CD14-positive monocyte (primary cell): ENCODE measurements at regions not wholly inside any gene's neighbourhood (a gene's known extent, or its start where the extent isn't known, plus 50 kb on each side); places are given as distances from the start of the nearest gene placed in this dataset.

ENCODE experiments used
- DNase-seq, 3 donors: peaks; one replicate each; pipeline ENCODE4 v3.0.0-alpha.2; 2011 to 2022
- H2AFZ ChIP-seq: 2 replicates; pipeline ENCODE4 v1.6.0; 2012; ENCODE audit warnings: mild to moderate bottlenecking, low read depth, low read length, inconsistent platforms; ENCODE audit not compliant: insufficient read depth, poor library complexity, severe bottlenecking
- H3K27ac ChIP-seq, 2 donors: 1 replicate in 1 of 2; 2 replicates in 1 of 2; pipeline ENCODE4 v1.5.1; 2012 to 2013; ENCODE audit warnings: low read length in 2 of 2, control low read depth in 1 of 2, inconsistent platforms in 1 of 2, low read depth in 1 of 2, mild to moderate bottlenecking in 1 of 2
- H3K27me3 ChIP-seq, 2 donors: one replicate each; pipeline versions ENCODE4 v1.6.0 to v1.6.1; 2011 to 2013; ENCODE audit warnings: low read length in 2 of 2; ENCODE audit not compliant: control insufficient read depth in 2 of 2, insufficient read depth in 2 of 2
- H3K36me3 ChIP-seq, 2 donors: replicated peaks in 1 of 2; 1 replicate in 1 of 2; 2 replicates in 1 of 2; pipeline versions ENCODE4 v1.5.1 to v1.6.1; 2012 to 2013; ENCODE audit warnings: low read length in 2 of 2, control low read depth in 1 of 2, inconsistent platforms in 1 of 2, mild to moderate bottlenecking in 1 of 2; ENCODE audit not compliant: insufficient read depth in 2 of 2, control insufficient read depth in 1 of 2
- H3K4me1 ChIP-seq, 2 donors: 1 replicate in 1 of 2; 2 replicates in 1 of 2; pipeline versions ENCODE4 v1.5.1 to v1.6.1; 2012 to 2013; ENCODE audit warnings: low read length in 2 of 2, control low read depth in 1 of 2, inconsistent platforms in 1 of 2, mild to moderate bottlenecking in 1 of 2, moderate library complexity in 1 of 2; ENCODE audit not compliant: insufficient read depth in 2 of 2, control insufficient read depth in 1 of 2
- H3K4me2 ChIP-seq: replicated peaks from 2 replicates; pipeline ENCODE3; 2012; ENCODE audit warnings: low read length, moderate library complexity, mild to moderate bottlenecking; ENCODE audit not compliant: poor library complexity, severe bottlenecking; ENCODE audit errors: extremely low read depth
- H3K4me3 ChIP-seq, 3 experiments: fragments of 200-600 bp in 1 of 3; sonication (generic) in 1 of 3; replicated peaks in 1 of 3; 1 replicate in 2 of 3; 2 replicates in 1 of 3; pipeline ENCODE4 v1.5.1; 2011 to 2013; ENCODE audit warnings: low read length in 3 of 3, mild to moderate bottlenecking in 3 of 3, control low read depth in 2 of 3, low read depth in 2 of 3, inconsistent platforms in 1 of 3, moderate library complexity in 1 of 3
- H3K79me2 ChIP-seq: 2 replicates; pipeline ENCODE4 v1.6.0; 2012; ENCODE audit warnings: mild to moderate bottlenecking, control low read depth, inconsistent platforms, low read length, moderate library complexity; ENCODE audit not compliant: insufficient read depth
- H3K9ac ChIP-seq: 2 replicates; pipeline ENCODE4 v1.6.0; 2017; ENCODE audit warnings: low read length, mild to moderate bottlenecking; ENCODE audit not compliant: insufficient read depth, poor library complexity, severe bottlenecking
- H3K9me3 ChIP-seq, 2 donors: replicated peaks in 1 of 2; 1 replicate in 1 of 2; 2 replicates in 1 of 2; pipeline versions ENCODE4 v1.5.1 to v1.6.1; 2012 to 2013; ENCODE audit warnings: low read length in 2 of 2, control low read depth in 1 of 2; ENCODE audit not compliant: control insufficient read depth in 1 of 2, insufficient read depth in 1 of 2
- H4K20me1 ChIP-seq: 2 replicates; pipeline ENCODE4 v1.6.0; 2012; ENCODE audit warnings: mild to moderate bottlenecking, low read length, control low read depth, moderate library complexity; ENCODE audit not compliant: insufficient read depth
- H3K27ac Mint-ChIP-seq, 7 donors: one replicate each; pipeline ENCODE4 v1.8.0; 2020; ENCODE audit warnings: mild to moderate bottlenecking in 7 of 7, mixed read lengths in 7 of 7, moderate library complexity in 6 of 7, inconsistent platforms in 2 of 7
- H3K27me3 Mint-ChIP-seq, 3 donors: one replicate each; pipeline ENCODE4 v1.8.0; 2021 to 2022; ENCODE audit warnings: low read depth in 3 of 3, mild to moderate bottlenecking in 3 of 3, mixed read lengths in 3 of 3, moderate library complexity in 3 of 3, inconsistent platforms in 1 of 3
- H3K36me3 Mint-ChIP-seq, 2 donors: one replicate each; pipeline ENCODE4 v1.8.0; 2020; ENCODE audit warnings: mixed read lengths in 2 of 2, inconsistent platforms in 1 of 2, mild to moderate bottlenecking in 1 of 2
- H3K4me1 Mint-ChIP-seq: one replicate; pipeline ENCODE4 v1.8.0; 2020; ENCODE audit warnings: mild to moderate bottlenecking, mixed read lengths
- H3K4me3 Mint-ChIP-seq, 2 donors: one replicate each; pipeline ENCODE4 v1.8.0; 2020; ENCODE audit warnings: mild to moderate bottlenecking in 2 of 2, mixed read lengths in 2 of 2, moderate library complexity in 1 of 2
- H3K9me3 Mint-ChIP-seq, 7 donors: one replicate each; pipeline ENCODE4 v1.8.0; 2020 to 2022; ENCODE audit warnings: mixed read lengths in 7 of 7, mild to moderate bottlenecking in 6 of 7, moderate library complexity in 6 of 7, inconsistent platforms in 2 of 7
- CTCF ChIP-seq: fragments of 200-600 bp; IDR thresholded peaks from one replicate; pipeline ENCODE4 v1.8.0; 2022; ENCODE audit warnings: antibody characterized with exemption, mild to moderate bottlenecking
- WGBS: methylation state at CpG from one replicate; pipeline ENCODE4 v1.1.5; 2013; ENCODE audit warnings: missing lambda C conversion rate; ENCODE audit not compliant: insufficient coverage; 5-methylcytosine and 5-hydroxymethylcytosine counted together
- intact Hi-C, 2 donors: fragments of 100-400 bp; cut with micrococcal nuclease; formaldehyde crosslinking; loops; one replicate each; pipeline versions ENCODE4 v1.15.0 to v1.15.1; 2023

GRCh38 chr4:185955151-185955770 lies 113.7 kb upstream of the TLR3 start:
- TF ChIP-seq CTCF: no peak
- intact Hi-C loops: no loop called here
- no peaks in the 10 kb centered on the region for H3K4me1 ChIP-seq
- Mint-ChIP-seq H3K4me3 (no peak overlapping the region), H3K9me3 (peaks cover 0 to 6% (median 0%) of the 10 kb centered on the region in 7 donors), H3K27me3 (peaks cover 0 to 6% (median 1%) of the 10 kb centered on the region in 3 donors), H3K27ac (no peak overlapping the region), H3K4me1 (no peaks in the 10 kb centered on the region), H3K36me3 (no peaks in the 10 kb centered on the region)
- DNase-seq: no peak
- no peaks in the 10 kb centered on the region for H3K79me2 ChIP-seq
- H3K9me3 ChIP-seq: no peaks in the 10 kb centered on the region
- no peak overlapping the region for H3K4me3 ChIP-seq
- no peak overlapping the region for H2AFZ ChIP-seq
- H3K4me2 ChIP-seq: no peak overlapping the region
- H3K27me3 ChIP-seq: no peaks in the 10 kb centered on the region
- H4K20me1 ChIP-seq: no peaks in the 10 kb centered on the region
- 100% methylated on average over 1 of the region's 7 CpGs for WGBS
- H3K9ac ChIP-seq: no peak overlapping the region
- no peaks in the 10 kb centered on the region for H3K36me3 ChIP-seq
- H3K27ac ChIP-seq: no peak overlapping the region

- Mint-ChIP-seq H3K27ac (no peak overlapping the region), H3K9me3 (peaks cover 0 to 6% (median 0%) of the 10 kb centered on the region in 7 donors), H3K36me3 (no peaks in the 10 kb centered on the region), H3K27me3 (peaks cover 0 to 5% (median 1%) of the 10 kb centered on the region in 3 donors), H3K4me1 (peaks cover 3% of the 10 kb centered on the region), H3K4me3 (no peak overlapping the region)
- DNase-seq: no peak
- Histone ChIP-seq H3K36me3 (no peaks in the 10 kb centered on the region), H3K4me3 (no peak overlapping the region), H4K20me1 (no peaks in the 10 kb centered on the region), H3K9ac (no peak overlapping the region), H2AFZ (no peak overlapping the region), H3K9me3 (no peaks in the 10 kb centered on the region), H3K4me2 (no peak overlapping the region), H3K79me2 (no peaks in the 10 kb centered on the region), H3K27ac (no peak overlapping the region), H3K27me3 (no peaks in the 10 kb centered on the region), H3K4me1 (peaks cover 0 to 3% of the 10 kb centered on the region in 2 donors)
- intact Hi-C loops: no loop called here
- 92% methylated on average over 12 of the region's 15 CpGs for WGBS
- no peak for TF ChIP-seq CTCF
Measured at GRCh38 chr4:185955826-185956543, 113.0 kb upstream of the TLR3 start.
